Lower lobe of right lung (tissue), 2 donors: ENCODE measurements at regions not wholly inside any gene's neighbourhood (a gene's known extent, or its start where the extent isn't known, plus 50 kb on each side); places are given as distances from the start of the nearest gene placed in this dataset.

Experiments used
- ATAC-seq, 2 donors: fragments of 200-7000 bp; cut with Tn5 transposase; one replicate each; pipeline ENCODE4 v1.9.1; 2020 to 2022; ENCODE audit warnings: mild to moderate bottlenecking in 2 of 2, moderate library complexity in 2 of 2
- DNase-seq: peaks from one replicate; pipeline ENCODE4 v3.0.0-alpha.2; 2020
- H3K27ac ChIP-seq: fragments of 200-600 bp; one replicate; pipeline ENCODE4 v1.8.0; 2022
- H3K27me3 ChIP-seq: fragments of 200-600 bp; one replicate; pipeline ENCODE4 v1.8.0; 2022; ENCODE audit warnings: low read depth
- H3K36me3 ChIP-seq: fragments of 200-600 bp; one replicate; pipeline ENCODE4 v1.8.0; 2022; ENCODE audit warnings: mild to moderate bottlenecking
- H3K4me1 ChIP-seq: fragments of 200-600 bp; one replicate; pipeline ENCODE4 v1.8.0; 2022
- H3K4me3 ChIP-seq: fragments of 200-600 bp; one replicate; pipeline ENCODE4 v1.8.0; 2022; ENCODE audit warnings: mild to moderate bottlenecking
- H3K9me3 ChIP-seq: fragments of 200-600 bp; one replicate; pipeline ENCODE4 v1.8.0; 2022
- intact Hi-C: fragments of 100-400 bp; cut with DNase I; formaldehyde crosslinking; loops from one replicate; pipeline ENCODE4 v1.11.0; 2022
- TF ChIP-seq, protein P1 (sequence below): fragments of 200-600 bp; IDR thresholded peaks from one replicate; pipeline ENCODE4 v1.8.0; 2022; ENCODE audit warnings: antibody characterized with exemption, mild to moderate bottlenecking
- donor health status: DM: no; HTN: yes; CAD: no; lungs with severe emphysema.

DNA sequence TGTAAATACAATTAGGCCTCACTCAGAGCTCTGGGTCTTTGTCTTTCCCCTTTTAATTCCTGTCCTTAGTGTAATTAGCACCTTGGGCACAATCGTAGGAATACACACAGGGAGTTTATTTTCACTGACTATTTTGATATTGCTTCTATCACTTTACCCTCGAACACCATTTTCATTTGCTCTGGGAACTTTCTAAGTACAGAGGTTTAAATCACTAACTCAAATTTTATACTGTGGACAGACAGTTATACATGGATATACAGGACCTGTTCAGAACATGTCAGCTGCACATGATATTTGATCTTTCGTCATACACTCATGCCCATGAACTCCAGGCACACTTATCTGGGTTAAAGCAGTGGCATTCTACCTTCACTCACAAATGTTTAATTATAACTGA is 217.8 kb upstream of the TMEM161B start:
- intact Hi-C loops, result no loop called here
- no peak overlapping the region for H3K27ac ChIP-seq
- H3K9me3 ChIP-seq, result no peaks in the 10 kb centered on the region
- no peak overlapping the region for H3K4me3 ChIP-seq
- no peaks in the 10 kb centered on the region for H3K4me1 ChIP-seq
- ATAC-seq (no peak), DNase-seq (no peak)
- no peaks in the 10 kb centered on the region for H3K27me3 ChIP-seq
- H3K36me3 ChIP-seq, result no peaks in the 10 kb centered on the region
- TF ChIP-seq, protein P1, sequence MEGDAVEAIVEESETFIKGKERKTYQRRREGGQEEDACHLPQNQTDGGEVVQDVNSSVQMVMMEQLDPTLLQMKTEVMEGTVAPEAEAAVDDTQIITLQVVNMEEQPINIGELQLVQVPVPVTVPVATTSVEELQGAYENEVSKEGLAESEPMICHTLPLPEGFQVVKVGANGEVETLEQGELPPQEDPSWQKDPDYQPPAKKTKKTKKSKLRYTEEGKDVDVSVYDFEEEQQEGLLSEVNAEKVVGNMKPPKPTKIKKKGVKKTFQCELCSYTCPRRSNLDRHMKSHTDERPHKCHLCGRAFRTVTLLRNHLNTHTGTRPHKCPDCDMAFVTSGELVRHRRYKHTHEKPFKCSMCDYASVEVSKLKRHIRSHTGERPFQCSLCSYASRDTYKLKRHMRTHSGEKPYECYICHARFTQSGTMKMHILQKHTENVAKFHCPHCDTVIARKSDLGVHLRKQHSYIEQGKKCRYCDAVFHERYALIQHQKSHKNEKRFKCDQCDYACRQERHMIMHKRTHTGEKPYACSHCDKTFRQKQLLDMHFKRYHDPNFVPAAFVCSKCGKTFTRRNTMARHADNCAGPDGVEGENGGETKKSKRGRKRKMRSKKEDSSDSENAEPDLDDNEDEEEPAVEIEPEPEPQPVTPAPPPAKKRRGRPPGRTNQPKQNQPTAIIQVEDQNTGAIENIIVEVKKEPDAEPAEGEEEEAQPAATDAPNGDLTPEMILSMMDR, result no peak

DNA sequence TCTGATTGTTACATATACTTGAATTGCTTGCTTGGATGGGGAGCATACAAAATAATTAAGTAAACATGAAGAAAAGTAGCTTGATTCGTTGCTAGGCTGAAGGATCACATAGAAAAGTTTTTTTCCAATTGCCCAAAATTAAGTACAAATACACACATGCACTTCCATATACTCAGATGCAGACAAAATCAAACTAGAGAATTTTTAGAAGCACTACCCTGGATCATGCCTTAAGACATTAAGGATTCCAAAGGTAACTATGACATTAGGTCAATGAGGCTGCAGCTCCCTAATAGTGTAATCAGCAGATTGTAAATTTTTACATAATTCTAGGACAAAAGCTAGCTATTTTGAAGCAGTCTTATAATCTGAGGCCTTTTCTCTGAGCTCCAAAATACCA is 216.9 kb upstream of the TMEM161B start:
- no peaks in the 10 kb centered on the region for H3K9me3 ChIP-seq
- no peak overlapping the region for H3K27ac ChIP-seq
- TF ChIP-seq, protein P1, result no peak
- ATAC-seq, result no peak
- H3K27me3 ChIP-seq, result no peaks in the 10 kb centered on the region
- H3K4me1 ChIP-seq, result no peaks in the 10 kb centered on the region
- H3K4me3 ChIP-seq, result no peak overlapping the region
- H3K36me3 ChIP-seq, result no peaks in the 10 kb centered on the region
- no peak for DNase-seq
- intact Hi-C loops, result no loop called here

DNA sequence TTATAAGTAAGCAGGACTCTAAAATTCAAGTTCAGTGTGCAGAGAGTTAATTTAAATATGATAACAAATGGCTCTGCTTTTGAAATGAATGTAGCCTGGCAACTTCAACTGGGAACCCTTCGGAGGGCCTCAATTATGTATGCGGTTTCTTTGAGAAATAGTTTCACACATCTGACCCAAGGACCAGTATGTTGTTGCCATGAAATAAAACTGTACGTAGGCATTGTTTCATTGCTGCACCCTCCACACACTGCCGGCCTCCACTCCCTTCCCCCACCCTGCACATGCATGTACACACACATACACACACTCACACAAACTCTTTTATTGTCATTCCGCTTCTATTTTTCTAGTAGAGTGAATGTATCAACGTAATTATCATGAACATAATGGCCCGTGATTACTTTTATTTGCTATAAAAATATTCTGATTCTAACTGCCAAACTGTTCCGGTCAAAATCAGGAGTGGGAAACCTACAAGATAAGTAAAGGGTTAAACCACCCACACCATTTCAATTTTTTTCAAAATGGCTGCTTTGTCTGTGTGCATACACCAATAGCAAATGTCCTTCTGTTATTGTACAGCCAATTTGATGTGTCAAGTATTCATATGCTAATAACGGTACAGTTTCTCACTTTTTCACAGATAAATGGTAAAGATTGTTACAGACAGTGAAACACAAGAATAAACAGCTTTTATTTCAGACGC is 215.5 kb upstream of the TMEM161B start:
- no peaks in the 10 kb centered on the region for H3K27me3 ChIP-seq
- TF ChIP-seq, protein P1, result no peak
- H3K4me1 ChIP-seq, result no peaks in the 10 kb centered on the region
- H3K4me3 ChIP-seq, result no peak overlapping the region
- intact Hi-C loops, result no loop called here
- no peak for DNase-seq
- H3K36me3 ChIP-seq, result no peaks in the 10 kb centered on the region
- ATAC-seq, result no peak
- H3K9me3 ChIP-seq, result no peaks in the 10 kb centered on the region
- no peak overlapping the region for H3K27ac ChIP-seq

DNA sequence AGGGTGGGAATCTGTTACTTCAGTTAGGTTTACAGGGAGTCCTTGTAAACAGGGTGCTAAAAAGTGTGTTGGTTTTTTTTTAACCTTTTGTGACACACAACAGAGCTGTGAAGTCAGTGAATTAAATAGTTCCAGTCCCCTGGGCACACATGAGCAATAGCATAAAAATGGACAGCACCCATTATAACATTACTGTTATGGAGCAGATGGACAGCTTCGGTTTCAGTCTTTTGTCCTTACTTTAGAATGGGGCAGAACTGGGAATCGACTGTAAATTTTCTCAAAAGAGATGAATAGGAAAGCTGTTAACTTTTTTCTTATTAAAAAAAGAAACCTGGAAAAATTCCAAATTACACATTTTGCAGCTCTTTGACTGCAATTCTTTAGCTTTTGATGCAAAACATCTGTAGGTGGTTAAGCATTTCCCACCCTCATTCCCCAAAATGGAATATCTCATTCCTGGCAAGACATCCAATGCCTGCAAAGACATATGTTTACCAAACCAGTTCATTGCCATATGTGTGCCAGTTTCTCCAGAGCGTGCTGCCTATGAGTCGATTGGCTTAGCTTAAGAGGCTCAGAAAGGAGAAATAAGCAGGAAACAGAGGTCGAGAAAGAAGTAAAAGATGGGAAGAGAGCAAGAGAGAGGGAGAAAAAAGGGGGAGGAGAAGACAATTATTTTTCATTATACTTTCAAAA is 212.3 kb upstream of the TMEM161B start:
- ATAC-seq (no peak), DNase-seq (no peak)
- Histone ChIP-seq H3K27ac (no peak overlapping the region), H3K4me3 (no peak overlapping the region), H3K9me3 (no peaks in the 10 kb centered on the region), H3K27me3 (no peaks in the 10 kb centered on the region), H3K36me3 (no peaks in the 10 kb centered on the region), H3K4me1 (no peaks in the 10 kb centered on the region)
- intact Hi-C loops, result no loop called here
- TF ChIP-seq, protein P1, result no peak

DNA sequence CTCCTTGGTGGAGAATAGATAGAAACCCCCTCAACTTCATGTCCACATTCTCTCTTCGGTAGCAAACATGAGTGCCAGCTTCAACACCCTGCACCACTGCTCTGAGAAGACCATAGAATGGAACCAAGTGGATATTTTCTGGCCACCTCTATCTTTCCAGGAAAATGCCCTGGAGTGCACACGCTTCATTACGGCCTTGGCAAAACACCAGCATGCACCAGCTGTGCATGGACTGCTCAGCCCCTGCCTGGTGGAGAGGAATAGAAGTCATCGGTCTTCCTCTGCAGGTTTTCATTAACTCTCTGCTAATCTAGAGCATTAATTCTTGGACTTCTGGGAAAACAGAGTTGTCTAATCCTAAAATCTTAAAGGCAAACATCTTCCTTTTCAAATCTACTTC is 211.6 kb upstream of the TMEM161B start:
- H3K27me3 ChIP-seq, result no peaks in the 10 kb centered on the region
- no peak overlapping the region for H3K4me3 ChIP-seq
- no peaks in the 10 kb centered on the region for H3K36me3 ChIP-seq
- DNase-seq, result no peak
- ATAC-seq, result no peak
- intact Hi-C loops, result no loop called here
- no peaks in the 10 kb centered on the region for H3K9me3 ChIP-seq
- TF ChIP-seq, protein P1, result no peak
- H3K4me1 ChIP-seq, result no peaks in the 10 kb centered on the region
- H3K27ac ChIP-seq, result no peak overlapping the region
